ENCODE measurements at regions not wholly inside any gene's neighbourhood (a gene's known extent, or its start where the extent isn't known, plus 50 kb on each side); places are given as distances from the start of the nearest gene placed in this dataset.
A peak's percentile ranks its signal among the peaks of the same experiment; 100 is the strongest.

DNA sequence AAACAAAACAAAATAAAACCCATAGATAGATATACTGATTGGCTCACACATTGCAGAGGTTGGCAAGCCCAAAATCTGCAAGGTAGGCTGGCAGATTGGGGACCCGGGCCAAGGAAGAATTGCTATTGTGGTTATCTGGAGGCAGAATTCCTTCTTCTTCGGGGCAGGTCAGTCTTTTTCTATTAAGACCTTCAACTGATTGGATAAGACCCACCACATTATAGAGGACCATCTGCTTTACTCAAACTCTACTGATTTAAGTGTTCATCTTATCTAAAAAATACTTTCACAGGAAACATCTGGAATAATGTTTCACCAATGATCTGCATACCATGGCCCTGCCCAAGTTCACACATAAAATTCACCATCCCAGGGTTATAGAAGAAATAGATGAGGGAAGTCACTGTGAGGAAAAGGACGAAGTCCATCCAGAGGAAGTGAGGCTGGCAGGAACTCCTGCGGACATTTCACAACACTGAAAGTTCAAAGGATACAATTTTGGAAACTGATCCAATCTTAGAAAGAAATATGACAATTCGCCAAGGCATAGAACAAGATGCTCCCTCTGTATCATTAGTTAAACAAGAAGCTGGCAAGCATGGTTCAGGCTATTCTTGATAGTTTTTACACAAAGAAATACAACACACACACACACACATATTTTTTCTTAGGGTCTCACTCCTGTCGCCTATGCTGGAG is 127.6 kb upstream of the MED13L start:
- Histone ChIP-seq H3K27ac (ENCODE audit: low read depth, low read length, severe bottlenecking) (no peak overlapping the region), H3K36me3 (ENCODE audit: control insufficient read depth, insufficient read depth, low read length) (no peaks in the 10 kb centered on the region), H3K4me3 (ENCODE audit: extremely low read depth, insufficient read depth, low read length, poor library complexity, severe bottlenecking) (no peak overlapping the region), H3K4me1 (ENCODE audit: control insufficient read depth, insufficient read depth, low read length, poor library complexity, severe bottlenecking) (peaks cover 5% of the 10 kb centered on the region), H3K9me3 (ENCODE audit: control insufficient read depth, low read length) (peaks cover 6% of the 10 kb centered on the region)
- WGBS, 2 experiments (ENCODE audit: insufficient coverage in 2 of 2): 83 to 94% methylated on average over 3 to 6 of the region's 6 CpGs

DNA sequence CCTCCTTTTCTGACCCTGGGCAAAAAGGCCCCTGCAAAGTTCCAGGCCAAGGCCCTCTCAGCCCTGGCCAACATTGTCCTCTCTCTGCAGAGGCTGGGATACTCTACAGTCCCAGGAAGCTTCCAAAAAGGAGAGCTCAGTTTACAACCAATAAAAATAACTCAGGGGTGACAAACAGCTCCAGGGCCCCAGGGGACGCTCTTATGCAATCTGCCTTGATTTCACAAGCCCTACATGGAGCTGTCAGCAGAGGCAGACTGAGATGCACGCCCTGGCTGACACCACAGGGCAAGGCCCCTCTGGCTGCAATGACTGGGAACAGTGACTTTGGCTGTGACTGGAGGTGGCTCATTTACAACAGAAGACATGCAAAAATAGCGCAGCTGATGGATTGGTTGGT is 129.0 kb upstream of the MED13L start:
- no peaks in the 10 kb centered on the region for H3K9me3 ChIP-seq (ENCODE audit: control insufficient read depth, low read length)
- WGBS, 2 experiments (ENCODE audit: insufficient coverage in 2 of 2): 0 to 30% methylated on average over 1 to 2 of the region's 3 CpGs
- H3K27ac ChIP-seq (ENCODE audit: low read depth, low read length, severe bottlenecking): peak overlapping the region; percentile 8
- no peaks in the 10 kb centered on the region for H3K36me3 ChIP-seq (ENCODE audit: control insufficient read depth, insufficient read depth, low read length)
- no peak overlapping the region for H3K4me3 ChIP-seq (ENCODE audit: extremely low read depth, insufficient read depth, low read length, poor library complexity, severe bottlenecking)
- H3K4me1 ChIP-seq (ENCODE audit: control insufficient read depth, insufficient read depth, low read length, poor library complexity, severe bottlenecking): peaks cover 10% of the 10 kb centered on the region

DNA sequence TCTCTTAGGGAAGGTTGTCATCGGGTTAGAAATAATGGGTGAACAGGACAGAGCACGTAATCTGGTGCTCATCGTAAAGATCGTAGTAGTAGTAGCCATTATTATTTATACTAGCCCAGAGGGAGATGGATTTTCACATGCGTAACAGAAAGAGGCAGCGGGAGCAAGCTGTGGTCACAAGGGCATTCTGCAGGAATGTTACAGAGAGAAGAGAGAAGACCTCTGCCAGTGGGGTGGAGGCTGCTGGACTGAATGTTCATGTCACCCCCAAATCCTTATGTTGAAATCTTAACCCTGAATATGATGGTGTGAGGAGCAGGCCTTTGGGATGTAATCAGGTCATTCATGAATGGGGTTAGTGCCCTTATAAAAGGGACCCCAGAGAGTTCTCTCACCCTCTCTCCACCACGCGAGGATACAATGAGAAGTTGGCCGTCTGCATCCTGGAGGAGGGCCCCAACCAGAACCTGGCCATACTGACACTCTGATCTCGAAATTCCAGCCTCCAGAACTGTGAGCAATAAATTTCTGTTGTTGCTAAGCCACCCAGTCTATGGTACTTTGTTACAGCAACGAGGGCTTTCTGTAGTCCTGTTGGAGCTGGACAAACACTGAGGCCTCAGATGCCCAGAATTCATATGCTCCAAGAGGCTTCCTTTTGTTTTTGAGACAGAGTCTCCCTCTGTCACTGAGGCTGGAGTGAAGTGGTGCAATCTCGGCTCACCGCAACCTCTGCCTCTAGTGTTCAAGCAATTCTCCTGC is 131.2 kb upstream of the MED13L start:
- WGBS, 2 experiments (ENCODE audit: insufficient coverage in 2 of 2): 88 to 91% methylated on average over 9 to 11 of the region's 13 CpGs
- H3K9me3 ChIP-seq (ENCODE audit: control insufficient read depth, low read length): no peaks in the 10 kb centered on the region
- H3K27ac ChIP-seq (ENCODE audit: low read depth, low read length, severe bottlenecking): no peak overlapping the region
- H3K36me3 ChIP-seq (ENCODE audit: control insufficient read depth, insufficient read depth, low read length): no peaks in the 10 kb centered on the region
- no peak overlapping the region for H3K4me3 ChIP-seq (ENCODE audit: extremely low read depth, insufficient read depth, low read length, poor library complexity, severe bottlenecking)
- H3K4me1 ChIP-seq (ENCODE audit: control insufficient read depth, insufficient read depth, low read length, poor library complexity, severe bottlenecking): peaks cover 5% of the 10 kb centered on the region

DNA sequence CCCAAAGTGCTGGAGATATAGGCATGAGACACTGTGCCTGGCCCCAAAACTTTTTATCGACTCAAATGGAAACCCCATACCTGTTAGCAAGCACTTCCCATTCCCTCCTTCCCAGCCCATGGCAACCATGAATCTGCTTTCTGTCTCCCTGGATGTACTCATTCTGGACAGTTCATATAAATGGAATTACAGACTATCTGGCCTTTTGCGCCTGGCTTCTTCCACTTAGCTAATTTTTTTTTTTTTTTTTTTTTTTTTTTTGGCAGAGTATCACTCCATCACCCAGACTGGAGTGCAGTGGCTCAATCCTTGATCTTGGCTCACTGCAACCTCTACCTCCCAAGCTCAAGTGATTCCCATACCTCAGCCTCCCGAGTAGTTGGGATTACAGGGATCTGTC is 134.5 kb upstream of the MED13L start:
- Histone ChIP-seq H3K4me3 (ENCODE audit: extremely low read depth, insufficient read depth, low read length, poor library complexity, severe bottlenecking) (no peak overlapping the region), H3K4me1 (ENCODE audit: control insufficient read depth, insufficient read depth, low read length, poor library complexity, severe bottlenecking) (peaks cover 5% of the 10 kb centered on the region), H3K27ac (ENCODE audit: low read depth, low read length, severe bottlenecking) (no peak overlapping the region), H3K9me3 (ENCODE audit: control insufficient read depth, low read length) (no peaks in the 10 kb centered on the region), H3K36me3 (ENCODE audit: control insufficient read depth, insufficient read depth, low read length) (no peaks in the 10 kb centered on the region)
- 83 to 100% methylated on average over 2 to 3 of the region's 3 CpGs for WGBS, 2 experiments (ENCODE audit: insufficient coverage in 2 of 2)

DNA sequence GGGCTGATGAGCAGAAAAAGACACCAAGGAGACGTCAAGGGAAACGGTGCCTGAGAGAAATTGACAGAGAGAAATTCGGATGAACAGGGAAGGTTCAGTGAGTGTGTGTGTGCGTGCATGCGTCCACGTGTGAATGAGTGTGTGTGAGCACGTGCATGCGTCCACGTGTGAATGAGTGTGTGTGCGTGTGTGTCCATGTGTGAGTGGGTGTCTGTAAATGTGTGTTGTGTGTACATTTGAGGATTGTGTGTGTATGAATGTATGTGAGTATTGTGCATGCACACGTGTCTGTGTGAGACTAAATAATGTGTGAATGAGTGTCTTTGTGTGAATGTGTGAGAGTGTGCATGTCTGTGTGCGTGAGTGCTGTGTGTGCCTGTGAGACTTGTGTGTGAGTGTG is 137.4 kb upstream of the MED13L start:
- no peaks in the 10 kb centered on the region for H3K36me3 ChIP-seq (ENCODE audit: control insufficient read depth, insufficient read depth, low read length)
- no peak overlapping the region for H3K4me3 ChIP-seq (ENCODE audit: extremely low read depth, insufficient read depth, low read length, poor library complexity, severe bottlenecking)
- H3K27ac ChIP-seq (ENCODE audit: low read depth, low read length, severe bottlenecking): no peak overlapping the region
- H3K4me1 ChIP-seq (ENCODE audit: control insufficient read depth, insufficient read depth, low read length, poor library complexity, severe bottlenecking): peaks cover 5% of the 10 kb centered on the region
- no peaks in the 10 kb centered on the region for H3K9me3 ChIP-seq (ENCODE audit: control insufficient read depth, low read length)
- 92% methylated on average over 12 of the region's 12 CpGs for WGBS, 2 experiments (ENCODE audit: insufficient coverage in 2 of 2)

DNA sequence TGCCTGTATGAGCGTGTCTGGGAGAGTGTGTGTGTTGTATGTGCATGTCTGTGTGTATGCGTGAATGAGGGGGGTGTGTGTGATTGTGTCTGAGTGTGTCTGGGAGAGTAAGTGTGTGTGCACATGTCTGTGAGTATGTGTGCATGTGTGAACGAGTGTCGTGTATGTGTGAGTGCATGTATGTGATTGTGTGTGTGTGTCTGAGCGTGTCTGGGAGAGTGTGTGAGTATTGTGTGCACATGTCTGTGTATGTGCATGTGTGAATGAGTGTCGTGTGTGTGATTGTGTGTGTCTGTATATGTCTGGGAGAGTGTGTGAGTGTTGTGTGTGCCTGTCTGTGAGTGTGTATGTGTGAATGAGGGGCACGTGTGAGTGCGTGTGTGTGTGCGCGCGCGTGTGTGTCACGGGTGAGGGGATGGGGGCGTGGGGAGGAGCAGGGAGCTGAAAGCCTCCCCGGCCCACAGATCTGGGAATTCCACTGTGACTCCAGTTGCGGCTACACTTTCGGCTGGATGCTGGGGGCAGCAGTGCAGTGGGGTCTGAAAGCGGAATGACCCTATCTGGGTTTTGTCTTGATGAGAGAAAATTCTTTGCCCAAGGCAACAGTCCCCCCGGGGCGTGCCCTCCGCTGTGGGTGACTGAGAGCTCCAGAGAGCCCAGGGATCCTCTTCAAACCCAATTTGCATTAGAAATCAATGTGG is 138.1 kb upstream of the MED13L start:
- H3K9me3 ChIP-seq (ENCODE audit: control insufficient read depth, low read length): no peaks in the 10 kb centered on the region
- H3K36me3 ChIP-seq (ENCODE audit: control insufficient read depth, insufficient read depth, low read length): no peaks in the 10 kb centered on the region
- peak overlapping the region; percentile 57 for H3K27ac ChIP-seq (ENCODE audit: low read depth, low read length, severe bottlenecking)
- no peak overlapping the region for H3K4me3 ChIP-seq (ENCODE audit: extremely low read depth, insufficient read depth, low read length, poor library complexity, severe bottlenecking)
- peaks cover 5% of the 10 kb centered on the region for H3K4me1 ChIP-seq (ENCODE audit: control insufficient read depth, insufficient read depth, low read length, poor library complexity, severe bottlenecking)
- WGBS, 2 experiments (ENCODE audit: insufficient coverage in 2 of 2): 79 to 87% methylated on average over 13 to 20 of the region's 21 CpGs

DNA sequence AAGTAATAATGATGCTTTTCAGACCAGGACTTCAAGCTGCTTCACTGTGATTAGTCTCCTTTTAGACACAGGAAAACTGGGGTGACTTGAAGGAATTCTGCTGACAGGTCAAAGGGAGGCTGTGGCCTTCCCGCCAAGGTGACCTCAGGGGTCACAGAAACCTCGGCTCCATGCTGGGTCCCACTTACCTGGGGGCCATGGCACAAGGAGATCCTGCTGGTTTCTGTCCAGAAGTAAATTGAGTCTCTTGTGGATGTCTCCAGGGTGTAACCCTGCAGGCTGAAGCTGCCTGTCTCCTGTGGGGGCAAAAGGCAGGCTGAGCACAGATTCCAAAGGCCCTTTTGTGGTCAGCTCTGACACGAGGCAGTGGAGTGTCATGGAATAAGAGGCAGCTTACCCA is 138.7 kb upstream of the MED13L start:
- H3K9me3 ChIP-seq (ENCODE audit: control insufficient read depth, low read length): no peaks in the 10 kb centered on the region
- no peaks in the 10 kb centered on the region for H3K36me3 ChIP-seq (ENCODE audit: control insufficient read depth, insufficient read depth, low read length)
- WGBS, 2 experiments (ENCODE audit: insufficient coverage in 2 of 2): 33 to 36% methylated on average over 3 of the region's 3 CpGs
- no peak overlapping the region for H3K4me3 ChIP-seq (ENCODE audit: extremely low read depth, insufficient read depth, low read length, poor library complexity, severe bottlenecking)
- no peaks in the 10 kb centered on the region for H3K4me1 ChIP-seq (ENCODE audit: control insufficient read depth, insufficient read depth, low read length, poor library complexity, severe bottlenecking)
- H3K27ac ChIP-seq (ENCODE audit: low read depth, low read length, severe bottlenecking): peak overlapping the region; percentile 57

DNA sequence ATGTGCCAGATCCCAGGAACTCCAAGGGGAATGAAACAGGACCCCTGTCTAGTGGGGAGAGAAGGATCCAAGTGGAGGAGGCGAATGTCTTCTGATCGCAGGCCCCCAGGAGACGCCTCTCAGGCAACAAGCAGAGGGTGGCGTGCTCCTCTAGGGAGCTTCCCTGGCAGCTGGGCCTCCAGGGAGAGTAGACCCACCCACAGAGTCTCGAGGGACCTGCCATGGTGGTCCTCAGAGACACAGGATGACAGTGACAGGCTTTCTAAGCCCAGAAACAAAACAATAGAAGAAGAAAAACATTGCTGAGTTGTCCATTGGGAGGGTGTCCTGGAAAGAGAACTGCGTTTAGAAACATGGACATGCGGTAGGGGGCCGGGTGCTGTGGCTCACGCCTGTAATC is 140.6 kb upstream of the MAP1LC3B2 start:
- no peaks in the 10 kb centered on the region for H3K36me3 ChIP-seq (ENCODE audit: control insufficient read depth, insufficient read depth, low read length)

DNA sequence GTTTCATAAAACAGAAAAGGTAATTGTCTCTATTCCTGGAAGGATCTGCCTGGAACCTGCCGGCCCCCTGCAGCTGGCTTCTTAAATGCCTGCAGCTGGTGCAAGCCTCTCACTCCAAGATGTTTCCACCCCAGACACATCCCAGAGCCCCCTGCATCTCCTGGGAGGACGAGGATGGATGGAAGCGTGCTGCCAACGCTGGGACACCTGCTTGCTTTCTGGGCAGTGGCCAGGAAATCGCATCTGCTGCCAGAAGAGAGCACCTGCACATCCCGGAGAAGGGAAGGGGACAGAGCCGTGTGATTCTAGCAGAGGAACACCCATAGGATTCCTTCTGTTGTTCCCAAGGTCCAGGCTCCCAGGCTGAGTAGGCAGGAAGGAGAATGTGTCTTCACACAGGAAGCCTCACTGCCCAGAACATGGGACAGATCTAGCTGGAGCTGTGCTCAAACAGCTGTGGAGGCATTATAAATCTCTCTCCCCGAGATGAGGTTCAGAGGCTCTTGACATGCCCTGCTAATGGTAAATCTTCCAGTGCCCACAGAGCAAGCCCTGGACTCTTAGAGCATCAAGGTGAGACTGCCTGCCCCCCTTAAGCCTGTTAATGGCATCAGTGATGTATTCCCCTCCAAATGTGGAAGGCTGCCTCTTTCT is 138.8 kb upstream of the MAP1LC3B2 start:
- H3K9me3 ChIP-seq (ENCODE audit: control insufficient read depth, low read length): peaks cover 11% of the 10 kb centered on the region
- no peak overlapping the region for H3K4me3 ChIP-seq (ENCODE audit: extremely low read depth, insufficient read depth, low read length, poor library complexity, severe bottlenecking)
- H3K36me3 ChIP-seq (ENCODE audit: control insufficient read depth, insufficient read depth, low read length): no peaks in the 10 kb centered on the region
- no peak overlapping the region for H3K27ac ChIP-seq (ENCODE audit: low read depth, low read length, severe bottlenecking)
- no peaks in the 10 kb centered on the region for H3K4me1 ChIP-seq (ENCODE audit: control insufficient read depth, insufficient read depth, low read length, poor library complexity, severe bottlenecking)
- WGBS, 2 experiments (ENCODE audit: insufficient coverage in 2 of 2): 83 to 87% methylated on average over 8 of the region's 8 CpGs

More for the DNA sequence above, 140.6 kb upstream of the MAP1LC3B2 start:
- Histone ChIP-seq H3K4me1 (ENCODE audit: control insufficient read depth, insufficient read depth, low read length, poor library complexity, severe bottlenecking) (no peaks in the 10 kb centered on the region), H3K4me3 (ENCODE audit: extremely low read depth, insufficient read depth, low read length, poor library complexity, severe bottlenecking) (no peak overlapping the region), H3K27ac (ENCODE audit: low read depth, low read length, severe bottlenecking) (no peak overlapping the region), H3K9me3 (ENCODE audit: control insufficient read depth, low read length) (peaks cover 11% of the 10 kb centered on the region)
- 89 to 92% methylated on average over 6 to 9 of the region's 9 CpGs for WGBS, 2 experiments (ENCODE audit: insufficient coverage in 2 of 2)

DNA sequence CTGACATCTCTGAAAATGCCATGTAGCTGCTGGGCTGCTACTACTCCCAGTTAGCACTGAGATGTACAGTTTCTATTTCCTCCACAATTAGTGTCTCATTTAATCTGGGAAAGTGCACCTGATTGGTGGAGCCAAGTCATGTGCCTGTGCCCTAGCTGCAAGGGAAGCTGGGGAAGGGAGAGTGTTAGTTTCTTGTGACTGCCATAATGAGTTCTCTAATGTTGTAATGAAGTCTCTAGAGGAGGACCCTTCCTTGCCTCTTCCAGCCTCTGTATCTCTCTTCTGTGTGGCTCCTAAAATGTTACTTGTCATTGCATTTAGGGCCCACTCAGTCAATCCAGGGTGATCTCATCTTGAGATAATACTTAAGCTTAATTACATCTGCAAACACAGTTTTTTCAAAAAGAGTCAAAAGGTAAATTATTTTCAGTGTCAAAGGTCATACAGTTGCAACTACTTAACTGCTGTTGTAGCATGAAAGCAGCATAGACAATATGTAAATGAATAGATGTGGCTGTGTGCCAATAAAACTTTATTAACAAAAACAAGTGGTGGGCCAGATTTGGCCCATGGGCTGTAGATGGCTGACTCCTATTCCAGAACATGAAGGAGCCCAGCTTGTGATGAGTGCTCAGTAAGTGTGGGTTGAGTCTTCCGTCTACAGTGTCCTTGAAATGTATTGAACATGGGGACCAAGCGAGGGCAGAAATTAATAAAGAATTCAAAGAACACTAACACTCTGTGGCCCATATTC is 137.2 kb upstream of the MAP1LC3B2 start:
- H3K36me3 ChIP-seq (ENCODE audit: control insufficient read depth, insufficient read depth, low read length): no peaks in the 10 kb centered on the region
- peaks cover 6% of the 10 kb centered on the region for H3K4me1 ChIP-seq (ENCODE audit: control insufficient read depth, insufficient read depth, low read length, poor library complexity, severe bottlenecking)
- H3K4me3 ChIP-seq (ENCODE audit: extremely low read depth, insufficient read depth, low read length, poor library complexity, severe bottlenecking): no peak overlapping the region
- peaks cover 11% of the 10 kb centered on the region for H3K9me3 ChIP-seq (ENCODE audit: control insufficient read depth, low read length)
- 80 to 94% methylated on average over 1 to 2 of the region's 2 CpGs for WGBS, 2 experiments (ENCODE audit: insufficient coverage in 2 of 2)
- H3K27ac ChIP-seq (ENCODE audit: low read depth, low read length, severe bottlenecking): no peak overlapping the region

Data from mesodermal cell (in vitro differentiated cells).